Neuronal stem cell (in vitro differentiated cells): ENCODE measurements at regions not wholly inside any gene's neighbourhood (a gene's known extent, or its start where the extent isn't known, plus 50 kb on each side); places are given as distances from the start of the nearest gene placed in this dataset.

ENCODE experiments used
- DNase-seq: peaks from one replicate; pipeline ENCODE4 v3.0.0-alpha.2; 2013; ENCODE audit warnings: low spot score
- H2AFZ ChIP-seq: one replicate; pipeline ENCODE4 v1.6.1; 2013; ENCODE audit warnings: mild to moderate bottlenecking, low read length, inconsistent platforms
- H2AK5ac ChIP-seq: 2 replicates; pipeline ENCODE4 v1.6.1; 2013; ENCODE audit warnings: low read depth, mild to moderate bottlenecking, inconsistent platforms, low read length, moderate library complexity, mixed read lengths
- H2BK120ac ChIP-seq: 2 replicates; pipeline ENCODE4 v1.6.1; 2013; ENCODE audit warnings: low read depth, mild to moderate bottlenecking, inconsistent platforms, low read length, moderate library complexity, mixed read lengths
- H2BK12ac ChIP-seq: one replicate; pipeline ENCODE4 v1.6.1; 2013; ENCODE audit warnings: low read length, inconsistent platforms
- H2BK15ac ChIP-seq: 2 replicates; pipeline ENCODE4 v1.6.1; 2013; ENCODE audit warnings: mild to moderate bottlenecking, low read length, inconsistent platforms, mixed read lengths
- H2BK5ac ChIP-seq: one replicate; pipeline ENCODE4 v1.6.1; 2013; ENCODE audit warnings: inconsistent platforms, mild to moderate bottlenecking, low read length, moderate library complexity
- H3K14ac ChIP-seq: one replicate; pipeline ENCODE4 v1.6.1; 2013; ENCODE audit warnings: low read length, inconsistent platforms
- H3K18ac ChIP-seq: 2 replicates; pipeline ENCODE4 v1.6.1; 2013; ENCODE audit warnings: low read length, inconsistent platforms
- H3K23ac ChIP-seq: 2 replicates; pipeline ENCODE4 v1.6.1; 2013; ENCODE audit warnings: low read depth, mild to moderate bottlenecking, mixed read lengths, low read length, inconsistent platforms; ENCODE audit not compliant: poor library complexity
- H3K27ac ChIP-seq: replicated peaks from 3 replicates; pipeline ENCODE4 v1.5.1; 2013; ENCODE audit warnings: low read length, inconsistent platforms
- H3K27me3 ChIP-seq, 3 experiments: 2 replicates each; pipeline ENCODE4 v1.6.1; 2013; ENCODE audit warnings: low read length in 3 of 3, mild to moderate bottlenecking in 2 of 3, inconsistent platforms in 1 of 3, low read depth in 1 of 3, mixed read lengths in 1 of 3, moderate library complexity in 1 of 3; ENCODE audit not compliant: control insufficient read depth in 3 of 3, insufficient read depth in 3 of 3
- H3K36me3 ChIP-seq, 2 donors: replicated peaks in 1 of 2; 2 replicates each; pipeline ENCODE4 v1.6.1; 2013; ENCODE audit warnings: low read length in 2 of 2; ENCODE audit not compliant: control insufficient read depth in 2 of 2, insufficient read depth in 2 of 2
- H3K4ac ChIP-seq: 2 replicates; pipeline ENCODE4 v1.6.1; 2013; ENCODE audit warnings: inconsistent platforms, mild to moderate bottlenecking, low read length, moderate library complexity
- H3K4me1 ChIP-seq, 2 donors: 1 replicate in 1 of 2; 2 replicates in 1 of 2; pipeline ENCODE4 v1.6.1; 2013; ENCODE audit warnings: low read length in 2 of 2, low read depth in 1 of 2; ENCODE audit not compliant: control insufficient read depth in 2 of 2, insufficient read depth in 1 of 2
- H3K4me2 ChIP-seq: one replicate; pipeline ENCODE4 v1.6.1; 2013; ENCODE audit warnings: mild to moderate bottlenecking, low read length, inconsistent platforms; ENCODE audit not compliant: insufficient read depth, poor library complexity, severe bottlenecking
- H3K4me3 ChIP-seq, 2 donors: 2 replicates each; pipeline ENCODE4 v1.5.1; 2013; ENCODE audit warnings: low read length in 2 of 2, mild to moderate bottlenecking in 2 of 2, inconsistent platforms in 1 of 2, moderate library complexity in 1 of 2
- H3K79me1 ChIP-seq: one replicate; pipeline ENCODE4 v1.6.1; 2013; ENCODE audit warnings: low read depth, mild to moderate bottlenecking, inconsistent platforms, low read length, moderate library complexity
- H3K9ac ChIP-seq: one replicate; pipeline ENCODE4 v1.6.1; 2013; ENCODE audit warnings: mild to moderate bottlenecking, low read depth, low read length, inconsistent platforms; ENCODE audit not compliant: poor library complexity
- H3K9me3 ChIP-seq, 2 donors: replicated peaks in 1 of 2; 2 replicates each; pipeline versions ENCODE3 to v1.6.1; 2013; ENCODE audit warnings: low read length in 2 of 2, mild to moderate bottlenecking in 2 of 2, inconsistent platforms in 1 of 2, low read depth in 1 of 2, mixed read lengths in 1 of 2, moderate library complexity in 1 of 2; ENCODE audit not compliant: control insufficient read depth in 2 of 2, insufficient read depth in 1 of 2
- H4K8ac ChIP-seq: one replicate; pipeline ENCODE4 v1.6.1; 2013; ENCODE audit warnings: low read depth, mild to moderate bottlenecking, inconsistent platforms, low read length, moderate library complexity
- H4K91ac ChIP-seq: one replicate; pipeline ENCODE4 v1.6.1; 2013; ENCODE audit warnings: low read length, low read depth, mild to moderate bottlenecking, inconsistent platforms; ENCODE audit not compliant: poor library complexity
- WGBS, 2 donors: extraction: QIAGEN DNeasy Blood & Tissue Kit; methylation state at CpG; one replicate each; pipeline ENCODE4 v1.1.7; 2013; ENCODE audit warnings: missing lambda C conversion rate in 2 of 2, mixed read lengths in 1 of 2; ENCODE audit not compliant: insufficient read length in 2 of 2, insufficient replicate concordance in 1 of 2; ENCODE audit errors: extremely low coverage in 2 of 2; 5-methylcytosine and 5-hydroxymethylcytosine counted together

DNA sequence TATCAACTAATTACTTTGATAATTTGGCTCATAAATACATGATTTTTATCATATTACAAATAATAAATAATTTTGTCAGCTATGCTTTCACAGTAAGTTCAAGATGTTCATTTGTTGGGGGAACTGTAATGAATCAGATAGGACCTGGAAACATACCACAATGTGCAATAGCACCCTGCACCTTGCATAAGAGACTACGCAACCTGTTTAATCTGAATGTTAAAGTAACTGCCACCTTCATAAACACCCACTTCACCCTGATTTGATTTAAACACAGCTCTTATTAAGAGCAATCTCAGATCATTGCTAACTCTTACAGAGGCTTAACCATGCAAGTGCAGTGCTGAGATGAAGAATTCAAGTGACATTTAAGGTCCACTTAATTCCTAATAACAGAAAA is 69.1 kb upstream of the GABRA1 start:
- Histone ChIP-seq H3K18ac (no peak overlapping the region), H3K4ac (no peak overlapping the region), H2AFZ (no peak overlapping the region), H4K8ac (no peak overlapping the region), H2AK5ac (no peak overlapping the region), H3K4me2 (no peak overlapping the region), H3K27ac (no peak overlapping the region), H3K4me1 (no peaks in the 10 kb centered on the region), H4K91ac (no peak overlapping the region), H3K79me1 (no peaks in the 10 kb centered on the region), H3K9me3 (no peaks in the 10 kb centered on the region), H3K36me3 (no peaks in the 10 kb centered on the region), H3K27me3 (no peaks in the 10 kb centered on the region), H3K23ac (no peak overlapping the region), H3K14ac (no peak overlapping the region), H2BK12ac (no peak overlapping the region), H3K4me3 (no peak overlapping the region), H2BK15ac (no peak overlapping the region), H3K9ac (no peak overlapping the region), H2BK120ac (no peak overlapping the region), H2BK5ac (no peak overlapping the region)
- WGBS, 2 donors = no CpG with 5 or more reads among the region's 1 CpG
- no peak for DNase-seq

DNA sequence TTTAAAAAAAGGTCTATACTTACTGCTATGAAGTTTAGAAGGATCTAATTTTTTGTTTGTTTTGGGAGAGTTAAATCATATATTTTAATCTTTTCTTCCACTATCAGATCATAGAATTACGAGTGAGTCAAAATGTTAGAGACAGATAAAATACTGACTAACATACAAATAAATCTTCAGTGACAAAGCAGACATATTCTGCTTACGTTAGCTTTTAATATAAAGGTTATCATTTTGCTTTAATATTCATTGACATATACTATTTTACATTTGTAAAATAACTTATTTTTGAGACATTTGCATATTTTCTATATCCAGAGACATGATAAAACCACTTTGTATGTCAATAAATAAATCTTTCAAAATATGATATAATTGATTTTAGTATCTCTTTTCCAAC is 64.6 kb upstream of the GABRA1 start:
- no peak overlapping the region for H4K8ac ChIP-seq
- H3K79me1 ChIP-seq = no peaks in the 10 kb centered on the region
- no peak overlapping the region for H4K91ac ChIP-seq
- no peak overlapping the region for H2BK5ac ChIP-seq
- no peak overlapping the region for H3K27ac ChIP-seq
- no peaks in the 10 kb centered on the region for H3K36me3 ChIP-seq
- no peak overlapping the region for H3K4me2 ChIP-seq
- H3K14ac ChIP-seq = no peak overlapping the region
- no peak overlapping the region for H2AK5ac ChIP-seq
- no peak overlapping the region for H2BK12ac ChIP-seq
- H3K4me1 ChIP-seq = no peaks in the 10 kb centered on the region
- DNase-seq = no peak
- H2BK120ac ChIP-seq = no peak overlapping the region
- no peak overlapping the region for H3K9ac ChIP-seq
- H3K4me3 ChIP-seq = no peak overlapping the region
- H3K23ac ChIP-seq = no peak overlapping the region
- H2AFZ ChIP-seq = no peak overlapping the region
- no peak overlapping the region for H3K18ac ChIP-seq
- H3K4ac ChIP-seq = no peak overlapping the region
- no peaks in the 10 kb centered on the region for H3K9me3 ChIP-seq
- no CpG with 5 or more reads among the region's 2 CpGs for WGBS, 2 donors
- no peak overlapping the region for H2BK15ac ChIP-seq
- H3K27me3 ChIP-seq = no peaks in the 10 kb centered on the region

DNA sequence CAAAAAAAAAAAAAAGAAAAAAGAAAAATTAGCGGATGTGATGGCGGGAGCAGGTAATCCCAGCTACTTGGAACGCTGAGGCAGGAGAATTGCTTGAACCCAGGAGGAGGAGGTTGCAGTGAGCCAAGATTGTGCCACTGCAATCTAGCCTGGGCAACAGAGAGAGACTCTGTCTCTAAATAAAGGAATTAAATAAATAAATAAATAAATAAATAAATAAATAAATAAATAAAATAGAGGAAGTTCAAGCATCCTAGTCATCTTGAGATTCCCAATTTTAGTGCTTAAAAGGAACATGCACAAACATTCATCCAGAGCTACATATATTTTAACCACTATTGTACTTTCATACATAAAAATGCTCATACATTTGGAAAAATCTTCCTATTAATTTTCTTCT is 61.2 kb upstream of the GABRA1 start:
- no peak overlapping the region for H3K4ac ChIP-seq
- H3K9ac ChIP-seq = no peak overlapping the region
- H2AK5ac ChIP-seq = no peak overlapping the region
- H3K4me2 ChIP-seq = no peak overlapping the region
- H2BK15ac ChIP-seq = no peak overlapping the region
- H4K8ac ChIP-seq = no peak overlapping the region
- no peak overlapping the region for H3K18ac ChIP-seq
- H3K27me3 ChIP-seq = no peaks in the 10 kb centered on the region
- no peak for DNase-seq
- no peaks in the 10 kb centered on the region for H3K4me1 ChIP-seq
- no CpG with 5 or more reads among the region's 3 CpGs for WGBS, 2 donors
- no peaks in the 10 kb centered on the region for H3K36me3 ChIP-seq
- no peak overlapping the region for H3K14ac ChIP-seq
- H2BK120ac ChIP-seq = no peak overlapping the region
- H3K79me1 ChIP-seq = no peaks in the 10 kb centered on the region
- no peak overlapping the region for H4K91ac ChIP-seq
- H2BK5ac ChIP-seq = no peak overlapping the region
- H3K9me3 ChIP-seq = no peaks in the 10 kb centered on the region
- H3K27ac ChIP-seq = no peak overlapping the region
- no peak overlapping the region for H3K23ac ChIP-seq
- no peak overlapping the region for H3K4me3 ChIP-seq
- H2AFZ ChIP-seq = no peak overlapping the region
- H2BK12ac ChIP-seq = no peak overlapping the region

DNA sequence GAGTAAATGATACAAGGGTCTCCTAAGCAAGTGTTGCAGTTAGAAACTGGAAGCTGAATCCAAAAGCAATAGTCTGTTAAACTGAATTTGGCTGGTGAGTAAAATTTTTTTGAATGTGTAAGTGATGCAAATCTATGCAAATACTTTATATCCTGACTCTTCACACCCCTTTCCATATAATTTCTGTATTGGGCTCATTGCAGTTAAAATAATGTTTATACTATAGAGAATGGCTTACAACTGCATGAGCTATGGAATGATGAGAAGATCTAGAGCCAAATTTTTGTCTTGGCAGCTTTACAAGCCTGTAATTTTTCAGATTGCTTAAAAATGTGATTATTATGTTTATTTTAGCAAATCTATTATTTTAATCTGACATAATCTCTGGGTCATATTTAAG is 57.0 kb upstream of the GABRA1 start:
- Histone ChIP-seq H3K27me3 (no peaks in the 10 kb centered on the region), H3K4me2 (no peak overlapping the region), H3K36me3 (no peaks in the 10 kb centered on the region), H2BK120ac (no peak overlapping the region), H3K23ac (no peak overlapping the region), H3K27ac (no peak overlapping the region), H2BK5ac (no peak overlapping the region), H3K4me1 (no peaks in the 10 kb centered on the region), H3K9me3 (no peaks in the 10 kb centered on the region), H3K18ac (no peak overlapping the region), H3K79me1 (no peaks in the 10 kb centered on the region), H2AFZ (no peak overlapping the region), H4K91ac (no peak overlapping the region), H2BK12ac (no peak overlapping the region), H3K4me3 (no peak overlapping the region), H2BK15ac (no peak overlapping the region), H3K14ac (no peak overlapping the region), H3K4ac (no peak overlapping the region), H3K9ac (no peak overlapping the region), H2AK5ac (no peak overlapping the region), H4K8ac (no peak overlapping the region)
- DNase-seq = no peak
